Occipital lobe (tissue), 1 donor: ENCODE measurements at regions not wholly inside any gene's neighbourhood (a gene's known extent, or its start where the extent isn't known, plus 50 kb on each side); places are given as distances from the start of the nearest gene placed in this dataset.
"Not testable (repeated sequence)": the region's sequence is repeated elsewhere in the genome, so short reads cannot be mapped to it uniquely, and the experiment has no call there.

ENCODE experiments used
- DNase-seq: peaks from one replicate; lab custom pipeline; 2025; lab: John Stamatoyannopoulos, UW

DNA sequence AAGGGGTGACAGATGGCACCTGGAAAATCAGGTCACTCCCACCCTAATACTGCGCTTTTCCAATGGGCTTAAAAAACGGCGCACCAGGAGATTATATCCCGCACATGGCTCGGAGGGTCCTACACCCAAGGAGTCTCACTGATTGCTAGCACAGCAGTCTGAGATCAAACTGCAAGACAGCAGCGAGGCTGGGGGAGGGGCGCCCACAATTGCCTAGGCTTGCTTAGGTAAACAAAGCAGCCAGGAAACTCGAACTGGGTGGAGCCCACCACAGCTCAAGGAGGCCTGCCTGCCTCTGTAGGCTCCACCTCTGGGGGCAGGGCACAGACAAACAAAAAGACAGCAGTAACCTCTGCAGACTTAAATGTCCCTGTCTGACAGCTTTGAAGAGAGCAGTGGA is 205.7 kb upstream of the HTR1E start:
- DNase-seq: not testable (repeated sequence)

DNA sequence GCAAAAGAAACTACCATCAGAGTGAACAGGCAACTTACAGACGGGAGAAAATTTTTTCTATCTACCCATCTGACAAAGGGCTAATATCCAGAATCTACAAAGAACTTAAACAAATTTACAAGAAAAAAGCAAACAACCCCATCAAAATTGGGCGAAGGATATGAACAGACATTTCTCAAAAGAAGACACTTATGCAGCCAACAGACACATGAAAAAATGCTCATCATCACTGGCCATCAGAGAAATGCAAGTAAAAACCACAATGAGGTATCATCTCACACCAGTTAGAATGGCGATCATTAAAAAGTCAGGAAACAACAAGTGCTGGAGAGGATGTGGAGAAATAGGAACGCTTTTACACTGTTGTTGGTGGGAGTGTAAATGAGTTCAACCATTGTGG is 206.6 kb upstream of the HTR1E start:
- not testable (repeated sequence) for DNase-seq

DNA sequence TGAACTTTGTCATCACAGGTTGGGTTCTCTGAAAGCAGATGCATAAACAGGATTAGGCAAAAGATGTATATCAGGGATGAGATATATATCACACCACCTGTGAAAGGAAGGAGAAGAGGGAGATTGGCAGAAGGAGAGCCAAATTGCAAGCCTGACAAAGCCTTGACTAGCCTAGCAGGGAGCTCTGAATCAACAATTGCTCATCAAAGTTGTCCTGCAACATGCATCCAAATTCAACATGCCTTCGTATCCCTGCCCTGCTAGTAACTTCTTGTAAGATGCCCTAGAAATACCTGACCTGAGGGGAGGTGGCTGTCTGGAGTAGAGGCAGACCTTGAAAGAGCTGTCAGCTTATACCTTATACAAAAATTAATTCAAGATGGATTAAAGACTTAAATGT is 207.1 kb upstream of the HTR1E start:
- no peak for DNase-seq

DNA sequence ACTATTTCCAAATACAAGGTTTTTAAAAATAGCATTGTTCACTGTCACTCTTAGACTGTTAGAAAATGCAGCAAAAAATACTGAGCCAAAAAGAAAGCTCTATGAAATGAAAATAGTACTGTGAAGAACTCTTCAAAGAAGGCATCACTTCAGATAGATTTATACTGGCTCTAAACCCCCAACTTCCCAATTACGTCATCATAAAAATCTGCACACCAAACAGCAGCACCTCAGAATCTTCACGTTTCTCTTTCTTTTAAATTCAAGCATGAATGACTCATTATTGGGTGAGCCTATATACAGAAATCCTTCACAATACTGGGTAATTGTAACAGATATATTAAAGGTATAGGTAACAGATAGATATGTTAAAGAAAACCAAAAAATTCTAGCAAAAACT is 208.4 kb upstream of the HTR1E start:
- DNase-seq: no peak

DNA sequence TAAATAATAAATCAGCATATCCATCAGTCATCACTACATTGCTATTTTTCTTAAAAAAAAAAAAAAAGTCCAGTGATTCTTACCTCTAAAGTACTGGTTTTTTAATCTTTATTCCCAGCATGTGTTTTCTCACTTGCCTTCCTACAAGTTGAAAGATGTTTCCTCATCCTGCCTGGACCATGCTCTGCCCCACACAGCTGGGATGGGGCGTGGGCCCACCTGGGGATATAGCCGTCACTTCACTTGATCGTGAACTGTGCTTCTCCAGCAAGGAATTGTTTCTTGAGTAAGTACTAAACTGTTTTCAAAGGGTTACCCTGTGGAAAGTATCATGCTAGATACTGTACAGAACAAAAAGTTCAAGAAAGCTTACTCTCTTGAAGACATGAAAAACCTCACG is 212.6 kb upstream of the HTR1E start:
- DNase-seq: no peak

DNA sequence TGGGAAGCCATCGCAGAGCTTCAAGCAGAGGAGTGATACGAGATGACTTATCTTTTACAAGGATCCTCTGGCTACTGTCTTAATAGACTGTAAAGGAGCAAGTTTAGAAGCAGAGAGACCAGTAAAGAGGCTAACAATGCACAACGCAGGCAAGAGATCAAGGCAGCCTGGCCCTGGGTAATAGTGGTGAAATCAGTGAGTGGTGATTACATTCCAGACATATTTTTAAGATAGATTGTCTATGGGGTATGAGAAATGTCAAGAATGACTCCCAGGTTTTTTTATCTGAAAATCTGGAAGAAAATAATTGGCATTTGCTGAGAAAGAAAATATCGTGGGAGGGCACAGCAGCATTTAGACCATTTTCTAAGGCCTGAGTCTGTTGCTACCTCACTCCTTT is 213.6 kb upstream of the HTR1E start:
- no peak for DNase-seq

DNA sequence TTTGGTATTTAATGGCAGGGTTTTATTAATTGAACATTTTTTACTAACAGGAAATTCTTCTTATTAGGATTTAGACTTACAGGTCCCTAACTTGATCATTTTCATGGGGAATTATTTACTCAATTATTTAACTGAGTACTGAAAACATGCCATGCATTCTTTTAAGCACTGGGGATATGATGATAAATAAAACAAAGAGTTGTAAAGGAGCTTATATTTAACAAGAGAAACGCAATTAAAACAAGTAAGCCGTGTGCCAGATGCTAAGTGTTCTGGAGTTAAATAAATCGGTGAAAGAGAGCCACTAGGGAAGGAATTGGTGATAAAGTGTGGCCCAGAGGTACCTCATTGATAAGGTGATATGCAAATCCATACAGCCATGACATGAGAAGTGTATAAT is 214.2 kb upstream of the HTR1E start:
- no peak for DNase-seq

DNA sequence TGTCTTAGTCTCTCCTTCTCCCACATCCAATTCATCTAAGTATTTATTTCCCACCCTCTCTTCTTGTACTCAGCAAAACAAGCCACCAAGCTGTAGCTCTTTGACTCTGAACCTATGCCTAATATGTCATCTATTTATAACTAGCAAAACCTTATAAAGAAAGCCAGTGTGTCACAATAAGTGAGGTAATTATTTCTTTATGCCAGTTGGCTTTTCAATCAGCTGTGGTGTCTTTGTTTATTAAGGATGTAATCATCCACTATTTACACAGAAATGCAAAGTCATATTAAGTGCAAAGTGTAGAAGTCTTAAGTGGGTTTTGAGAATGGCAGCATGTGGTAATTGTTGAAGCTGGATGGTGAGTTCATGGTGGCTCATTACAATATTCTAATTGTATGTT is 215.2 kb upstream of the HTR1E start:
- DNase-seq: no peak

DNA sequence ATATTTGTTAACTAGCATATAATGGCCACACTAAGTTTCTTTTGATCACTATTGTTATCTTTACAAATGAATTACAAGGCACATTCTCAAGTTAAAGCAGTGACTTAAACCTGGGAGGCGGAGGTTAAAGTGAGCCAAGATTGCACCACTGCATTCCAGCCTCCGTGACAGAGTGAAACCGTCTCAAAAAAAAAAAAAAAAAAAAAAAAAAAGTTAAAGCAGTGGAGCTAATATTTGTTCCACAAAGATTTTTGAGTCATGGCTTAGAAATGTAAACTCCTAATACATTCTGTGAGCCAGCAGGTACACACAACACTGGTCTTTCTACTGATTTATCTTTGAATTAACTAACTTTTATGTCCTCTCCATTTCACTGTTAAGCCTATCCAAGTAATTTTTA is 221.7 kb upstream of the HTR1E start:
- no peak for DNase-seq

DNA sequence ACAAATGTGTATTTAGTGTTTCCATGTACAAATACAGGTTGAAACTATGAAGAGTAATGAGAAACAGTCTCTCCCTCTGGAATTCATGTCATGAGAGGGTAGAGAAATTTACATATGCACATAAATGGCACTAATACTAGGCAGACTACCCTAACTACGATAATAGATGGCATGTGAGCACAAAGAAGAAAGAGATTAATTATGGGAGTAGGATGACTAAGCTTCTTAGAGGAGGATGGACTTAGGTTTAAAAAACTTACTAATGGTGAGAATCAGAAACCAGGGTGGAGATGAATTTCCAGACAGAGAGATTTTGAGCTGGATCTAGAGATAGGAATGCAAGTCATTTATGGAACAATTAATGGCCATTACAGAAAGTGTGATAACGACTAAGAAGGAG is 225.3 kb upstream of the HTR1E start:
- DNase-seq: no peak

DNA sequence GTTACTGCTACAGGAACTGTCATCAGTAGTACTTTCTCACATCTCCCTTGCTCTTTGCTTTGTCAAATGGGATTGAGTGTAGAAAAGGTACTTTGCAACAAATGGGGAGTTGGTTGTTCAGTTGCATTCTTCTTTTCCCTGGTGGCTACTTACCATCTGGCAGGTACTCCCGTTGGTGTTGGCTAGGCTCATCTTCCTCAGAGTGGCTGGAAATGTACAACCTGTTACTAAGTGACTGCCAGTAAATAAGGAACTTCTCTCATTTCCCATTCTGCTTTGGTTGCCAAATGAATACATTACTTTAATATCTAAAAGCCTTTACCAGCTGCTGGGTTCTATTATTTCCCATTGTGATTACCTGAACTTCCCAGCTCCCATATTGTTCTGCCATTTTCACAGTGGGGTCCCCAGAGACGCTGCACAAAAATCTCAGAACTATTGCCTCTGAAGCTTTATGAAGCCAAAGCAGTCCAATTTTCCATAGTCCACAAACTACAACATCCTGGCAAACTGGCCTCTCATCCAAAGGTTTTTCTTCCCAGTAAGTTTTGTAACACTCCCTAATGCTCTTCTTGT is 229.7 kb upstream of the HTR1E start:
- DNase-seq: no peak

DNA sequence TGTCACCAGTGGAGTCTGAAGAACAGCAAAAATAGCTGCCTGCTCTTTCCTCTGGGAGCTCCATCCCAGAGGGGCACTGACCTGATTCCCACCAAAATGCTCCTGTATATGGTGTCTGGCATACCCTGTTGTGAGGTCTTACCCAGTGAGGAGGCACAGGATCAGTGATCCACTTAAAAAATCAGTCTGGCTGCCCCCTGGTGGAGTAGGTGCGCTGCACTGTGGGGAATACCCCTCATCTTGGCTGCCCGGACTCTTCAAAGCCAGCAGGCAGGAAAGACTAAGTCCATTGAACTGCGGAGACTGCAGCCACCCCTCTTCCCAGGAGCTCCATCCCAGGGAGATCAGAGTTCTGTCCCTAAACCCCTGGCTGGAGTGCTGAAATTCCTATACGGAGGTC is 230.9 kb upstream of the HTR1E start:
- no peak for DNase-seq

DNA sequence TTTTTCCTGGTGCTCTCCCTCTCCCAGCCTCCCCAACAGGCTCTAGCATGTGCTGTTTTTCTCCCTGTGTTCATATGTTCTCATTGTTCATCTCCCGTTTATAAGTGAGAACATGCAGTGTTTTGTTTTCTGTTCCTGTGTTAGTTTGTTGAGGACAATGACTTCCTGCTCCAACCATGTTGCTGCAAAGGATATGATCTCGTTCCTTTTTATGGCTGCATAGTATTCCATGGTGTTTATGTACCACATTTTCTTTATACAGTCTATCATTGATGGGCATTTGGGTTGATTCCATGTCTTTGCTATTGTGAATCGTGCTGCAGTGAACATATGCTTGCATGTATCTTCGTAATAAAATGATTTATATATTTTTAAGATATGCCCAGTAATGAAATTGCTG is 236.1 kb upstream of the HTR1E start:
- DNase-seq: not testable (repeated sequence)

DNA sequence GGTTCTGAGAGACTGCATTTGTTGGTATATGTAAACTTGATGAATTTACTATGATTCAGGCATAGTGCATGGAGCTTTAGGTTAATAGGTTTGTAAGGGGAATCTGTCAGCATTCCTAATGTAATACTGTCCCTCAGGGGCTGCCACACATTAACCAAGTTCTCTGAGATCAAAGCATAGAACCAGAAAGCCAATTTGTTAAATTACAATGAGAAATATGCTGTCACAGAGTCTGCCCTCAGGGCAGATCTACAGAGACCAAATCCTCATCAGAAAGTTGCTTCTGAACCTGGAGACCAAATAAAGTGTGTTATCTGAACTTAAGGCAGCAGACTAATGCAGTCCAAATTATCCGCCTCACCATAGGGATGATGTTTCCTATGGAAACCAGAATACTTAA is 250.8 kb upstream of the HTR1E start:
- no peak for DNase-seq

DNA sequence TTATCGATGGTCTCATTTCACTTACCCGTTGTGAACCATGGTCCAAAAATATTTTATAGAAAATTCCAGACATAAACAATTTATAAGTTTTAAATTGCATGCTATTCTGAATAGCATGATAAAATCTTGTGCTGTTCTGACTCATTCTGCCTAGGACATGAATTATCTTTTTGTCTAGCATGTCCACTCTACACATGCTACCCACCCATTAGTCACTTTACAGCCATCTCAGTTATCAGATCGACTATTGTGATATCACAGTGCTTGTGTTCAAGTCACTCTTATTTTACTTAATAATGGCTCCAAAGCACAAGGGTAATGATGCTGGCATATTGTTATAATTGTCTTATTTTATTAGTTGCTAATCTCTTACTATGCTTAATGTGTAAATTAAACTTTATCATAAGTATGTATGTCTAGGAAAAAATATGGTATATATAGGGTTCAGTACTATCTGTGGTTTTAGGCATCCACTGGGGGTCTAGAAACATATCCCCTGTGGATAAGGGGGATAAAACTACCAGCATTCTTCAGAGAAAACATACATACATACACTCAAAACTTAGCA is 252.0 kb upstream of the HTR1E start:
- no peak for DNase-seq

DNA sequence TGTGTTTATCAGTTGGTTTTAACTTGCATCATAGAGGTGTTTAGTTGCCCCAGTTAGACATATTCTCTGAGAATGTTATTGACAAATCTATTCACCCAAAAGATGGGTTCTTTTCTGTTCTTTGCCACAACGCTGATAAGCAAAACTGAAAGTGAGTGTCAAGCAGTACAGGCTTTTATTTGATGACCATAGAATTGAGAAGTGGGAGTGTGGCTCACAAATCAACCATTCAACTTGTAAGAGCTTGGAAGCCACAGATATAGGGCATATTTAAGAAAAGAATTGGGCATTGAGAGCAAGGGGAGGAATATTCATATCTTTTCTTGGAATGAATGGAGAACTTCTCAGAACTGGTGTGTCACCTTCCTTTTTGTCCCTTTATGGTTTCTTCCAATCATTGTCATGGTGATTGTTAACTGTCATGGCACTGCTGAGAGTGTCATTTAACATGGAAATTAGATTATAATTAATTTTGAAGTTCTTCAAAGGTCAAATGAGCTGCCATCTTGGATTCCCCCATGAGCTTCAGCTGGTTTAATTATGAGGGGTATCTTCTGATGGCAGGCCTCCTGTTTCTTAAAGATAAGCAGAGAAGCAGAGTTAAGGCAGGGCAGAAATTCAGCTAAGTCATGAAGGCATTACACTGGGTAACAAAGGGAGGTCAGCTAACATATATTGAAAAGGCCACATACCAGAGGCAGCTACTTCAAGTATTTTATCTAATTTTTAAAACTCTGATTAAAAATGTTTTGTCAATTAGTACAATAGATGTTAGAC is 254.0 kb upstream of the HTR1E start:
- DNase-seq: no peak

DNA sequence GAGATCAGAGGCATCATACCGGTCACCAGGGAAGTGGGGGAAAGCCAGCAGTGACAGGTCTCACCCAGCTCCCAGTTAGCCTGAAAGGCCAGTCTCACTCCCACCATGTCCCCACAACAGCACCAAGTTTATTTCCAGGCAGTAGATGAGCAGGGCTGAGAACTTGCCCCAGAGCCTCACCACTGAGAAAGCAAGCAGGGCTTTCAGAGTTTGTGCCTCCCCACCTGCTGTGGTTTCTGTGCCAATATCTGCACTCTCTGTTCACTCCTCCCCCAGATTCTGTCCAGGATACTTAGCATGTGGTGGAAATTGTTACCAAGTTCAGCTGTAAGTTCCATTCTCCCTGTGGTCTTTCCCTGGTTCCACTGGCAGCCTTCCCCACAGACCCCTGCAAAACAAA is 255.0 kb upstream of the HTR1E start:
- DNase-seq: no peak

DNA sequence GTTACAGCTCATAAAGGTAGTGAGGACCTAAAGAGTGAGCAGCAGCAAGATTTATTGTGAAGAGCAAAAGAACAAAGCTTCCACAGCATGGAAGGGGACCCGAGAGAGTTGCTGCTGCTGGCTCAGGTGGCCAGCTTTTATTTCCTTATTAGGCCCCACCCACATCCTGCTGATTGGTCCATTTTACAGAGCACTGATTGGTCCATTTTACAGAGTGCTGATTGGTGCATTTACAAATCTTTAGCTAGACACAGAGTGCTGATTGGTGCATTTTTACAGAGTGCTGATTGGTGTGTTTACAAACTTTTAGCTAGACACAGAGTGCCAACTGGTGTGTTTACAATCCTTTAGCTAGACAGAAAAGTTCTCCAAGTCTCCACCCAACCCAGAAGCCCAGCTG is 256.2 kb upstream of the HTR1E start:
- not testable (repeated sequence) for DNase-seq

DNA sequence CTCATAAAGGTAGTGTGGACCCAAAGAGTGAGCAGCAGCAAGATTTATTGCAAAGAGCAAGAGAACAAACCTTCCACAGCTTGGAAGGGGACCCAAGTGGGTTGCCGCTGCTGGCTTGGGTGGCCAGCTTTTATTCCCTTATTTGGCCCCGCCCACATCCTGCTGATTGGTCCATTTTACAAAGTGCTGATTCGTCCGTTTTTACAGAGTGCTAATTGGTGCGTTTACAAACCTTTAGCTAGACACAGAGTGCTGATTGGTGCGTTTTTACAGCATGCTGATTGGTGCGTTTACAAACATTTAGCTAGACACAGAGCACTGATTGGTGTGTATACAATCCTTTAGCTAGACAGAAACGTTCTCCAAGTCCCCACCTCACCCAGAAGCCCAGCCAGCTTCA is 265.2 kb upstream of the HTR1E start:
- DNase-seq: not testable (repeated sequence)

DNA sequence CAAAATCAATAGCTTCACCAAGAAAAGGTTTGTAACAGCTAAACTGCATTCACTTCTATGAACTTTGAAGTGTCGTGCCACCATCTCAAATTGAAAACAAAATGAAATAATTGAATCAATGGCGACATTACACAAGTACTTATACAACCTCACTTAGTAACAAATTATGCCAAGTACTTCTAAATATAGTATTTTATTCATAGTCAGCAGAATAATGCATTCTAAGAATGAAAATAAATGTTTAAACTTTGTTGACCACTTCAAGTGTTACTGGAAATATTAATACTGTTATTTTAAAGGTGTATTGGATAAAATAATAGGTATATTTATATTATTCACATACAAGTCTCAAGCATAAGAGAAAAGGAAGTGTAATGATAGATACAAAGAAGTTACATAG is 280.1 kb upstream of the HTR1E start:
- no peak for DNase-seq

DNA sequence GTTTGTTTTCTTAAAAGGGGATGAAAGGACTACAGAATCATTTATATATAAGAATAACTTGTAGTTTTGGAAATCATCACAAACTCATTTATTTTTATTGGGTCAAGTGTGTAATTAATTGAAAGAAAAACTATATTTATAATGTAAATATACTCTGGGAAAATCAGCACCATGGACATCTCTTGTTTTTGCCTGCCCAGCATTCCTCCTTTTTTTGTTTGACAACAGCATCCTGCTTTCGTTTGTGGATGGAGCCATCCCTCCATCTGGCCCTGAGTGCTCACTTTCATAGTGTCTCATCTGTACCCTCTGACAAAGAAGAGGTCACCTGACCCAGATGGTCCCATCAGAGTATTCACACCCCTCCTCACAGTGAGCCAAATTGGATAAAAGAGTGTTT is 308.2 kb upstream of the HTR1E start:
- no peak for DNase-seq

DNA sequence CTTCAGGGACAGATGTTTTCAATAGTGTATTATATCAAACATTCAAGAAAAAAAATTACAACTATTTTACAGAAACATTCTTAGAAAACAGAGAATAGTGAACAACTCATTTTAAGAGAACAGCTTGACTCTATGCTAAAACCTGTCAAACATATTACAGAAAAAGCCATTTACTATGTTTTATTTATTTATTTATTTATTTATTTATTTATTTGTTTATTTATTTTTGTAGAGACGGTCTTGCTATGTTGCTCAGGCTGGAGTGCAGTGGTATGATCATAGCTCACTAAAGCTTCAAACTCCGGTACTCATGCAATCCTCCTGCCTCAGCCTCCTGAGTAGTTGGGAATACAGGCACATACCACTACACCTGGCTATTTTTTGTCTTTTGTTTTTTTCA is 317.9 kb upstream of the HTR1E start:
- no peak for DNase-seq

DNA sequence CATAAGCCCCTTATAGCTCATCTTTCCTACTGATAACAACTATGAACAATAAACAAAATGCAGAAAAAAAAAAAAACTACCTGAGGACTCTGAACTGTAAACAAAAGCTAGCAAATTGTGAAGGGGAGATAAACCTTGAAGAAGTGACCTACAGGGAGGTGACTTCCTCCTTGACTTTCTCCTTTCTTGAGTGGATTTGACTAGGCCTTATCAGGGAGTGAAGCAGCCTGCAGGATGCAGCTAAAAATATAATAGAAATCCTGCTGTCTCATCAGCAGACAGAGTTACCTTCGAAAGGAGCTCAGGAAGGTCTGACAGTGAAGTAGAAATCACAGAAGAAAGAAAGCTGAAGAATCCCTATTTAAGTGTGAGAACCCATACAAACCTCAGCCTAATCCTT is 322.0 kb upstream of the HTR1E start:
- no peak for DNase-seq
